NCI-H2107 treated with DMSO at 0.1 percent for 48 hours (cell line): ENCODE measurements at regions not wholly inside any gene's neighbourhood (a gene's known extent, or its start where the extent isn't known, plus 50 kb on each side); places are given as distances from the start of the nearest gene placed in this dataset.

Experiments
- DNase-seq: peaks from one replicate; lab custom pipeline; 2025; ENCODE audit not compliant: unreplicated experiment; lab: John Stamatoyannopoulos, UW

GRCh38 chr10:107450056-107450455 lies 285.6 kb upstream of the SORCS1 start:
- DNase-seq = no peak

DNA sequence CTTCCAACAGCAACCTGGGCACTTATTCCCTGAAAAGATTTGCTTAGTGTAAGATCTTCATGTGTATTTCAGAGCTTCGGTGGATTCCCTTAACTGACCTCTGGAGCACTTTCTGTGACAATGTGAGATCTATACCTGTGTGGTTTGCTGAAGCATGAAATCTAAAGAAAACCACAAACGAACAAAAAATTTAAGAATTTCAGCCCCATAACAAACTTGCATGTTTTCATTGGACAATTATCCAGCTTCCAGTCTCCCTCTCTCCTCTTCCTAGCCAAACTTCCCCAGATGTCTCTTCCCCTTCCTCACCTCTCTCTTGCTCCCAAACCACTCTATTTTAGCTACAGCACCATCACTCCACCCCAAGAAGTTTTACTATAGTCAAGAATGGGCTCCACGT lies 279.9 kb upstream of the SORCS1 start:
- DNase-seq = no peak

DNA sequence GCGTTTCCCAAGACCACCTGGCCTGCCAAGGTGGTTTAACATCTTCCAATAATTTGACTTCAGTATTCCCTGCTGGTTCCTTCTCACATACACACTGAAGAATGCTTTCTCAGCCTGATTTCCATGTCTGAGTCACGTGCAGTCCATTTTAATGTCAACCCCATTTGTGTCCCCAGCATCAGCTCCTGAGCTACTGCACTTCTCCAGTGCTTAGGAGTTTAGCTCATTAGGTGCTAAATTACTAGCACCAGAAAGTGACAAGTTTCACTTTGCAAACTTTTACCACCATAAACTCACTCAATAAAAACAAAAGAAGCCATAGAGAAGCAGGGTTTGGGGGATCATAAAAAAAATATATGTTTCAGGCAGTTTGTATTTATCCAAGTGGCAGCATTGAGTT lies 279.3 kb upstream of the SORCS1 start:
- no peak for DNase-seq

- DNase-seq = no peak
These were observed 278.8 kb upstream of the SORCS1 start for GRCh38 chr10:107443326-107443725.

DNA sequence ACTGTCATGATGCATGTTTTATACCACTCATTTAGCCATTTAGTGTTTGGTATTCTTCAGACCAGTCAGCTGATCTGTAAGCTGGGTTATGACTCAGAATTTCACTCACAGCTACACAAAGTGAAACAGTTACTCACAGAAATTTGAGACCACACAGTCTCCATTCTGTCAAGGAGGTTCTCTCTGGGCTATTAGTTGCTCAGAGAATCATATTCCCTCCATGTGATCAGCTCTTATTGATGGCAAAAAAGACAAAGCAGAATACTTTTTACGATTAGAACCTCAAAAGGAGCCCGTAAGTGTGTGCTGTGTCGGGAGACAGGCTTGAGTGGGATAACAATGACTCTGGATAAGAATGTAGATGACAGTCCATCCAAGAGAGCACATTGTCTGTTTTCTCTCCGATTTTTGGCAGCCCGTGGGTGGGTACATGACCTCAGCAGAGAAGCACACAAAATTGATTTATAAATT lies 277.6 kb upstream of the SORCS1 start:
- DNase-seq = no peak

DNA sequence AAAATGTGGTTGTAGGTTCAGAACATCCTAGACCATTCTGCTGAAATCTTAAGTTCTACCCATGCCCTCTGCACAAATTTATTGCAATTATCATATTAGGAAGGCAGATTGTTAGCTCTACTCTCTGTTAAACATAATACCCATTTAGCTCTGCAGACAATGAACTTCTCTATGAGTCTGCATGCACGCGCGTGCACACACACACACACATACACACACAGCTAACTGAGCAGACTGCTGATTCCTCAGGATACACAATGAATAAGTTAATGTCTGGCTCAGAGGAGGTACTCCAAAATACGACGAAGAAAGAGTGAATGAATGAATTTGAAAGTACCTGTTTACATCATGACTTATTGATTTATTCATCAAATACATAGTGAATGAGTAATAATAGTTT lies 276.2 kb upstream of the SORCS1 start:
- DNase-seq = no peak

GRCh38 chr10:107437921-107438320 lies 273.4 kb upstream of the SORCS1 start:
- no peak for DNase-seq

DNA sequence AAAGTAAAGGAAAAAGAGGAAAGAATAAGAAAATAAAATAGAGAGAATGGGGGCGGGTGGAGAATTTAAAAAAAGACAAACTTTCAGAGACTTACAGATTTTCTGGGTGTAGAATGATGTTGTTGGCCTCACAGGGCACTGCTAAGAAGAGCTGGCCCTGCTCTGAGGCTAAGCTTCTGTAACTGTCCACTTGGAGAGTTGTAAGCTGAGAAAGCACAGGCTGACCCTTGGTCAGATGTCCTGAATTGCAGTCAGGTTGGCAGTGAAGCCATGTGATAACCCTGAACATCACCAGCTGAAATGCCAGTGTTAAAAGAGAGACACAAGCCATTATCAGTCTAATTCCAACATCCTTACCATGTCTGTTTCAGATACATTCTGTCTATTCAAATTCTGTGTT lies 272.1 kb upstream of the SORCS1 start:
- DNase-seq = no peak

DNA sequence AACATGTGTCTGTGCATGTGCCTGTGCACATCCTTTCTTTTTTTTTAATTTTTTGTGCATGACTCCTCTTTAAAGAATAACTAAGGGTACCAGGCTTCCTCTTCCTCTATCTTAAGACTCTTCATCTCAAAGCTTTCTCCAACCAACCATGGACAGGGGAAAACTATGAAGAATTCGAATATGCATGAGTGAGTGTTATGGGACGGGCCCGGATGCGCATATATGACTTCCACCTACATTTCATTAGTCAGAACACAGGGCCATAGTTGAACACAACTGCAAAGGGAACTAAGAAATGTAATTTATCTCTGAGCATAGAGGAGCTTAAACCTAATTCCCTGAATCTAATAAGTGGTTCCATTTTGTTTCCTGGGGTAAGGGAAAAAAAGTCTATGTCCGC lies 270.3 kb upstream of the SORCS1 start:
- DNase-seq = no peak

GRCh38 chr10:107434201-107434600 lies 269.7 kb upstream of the SORCS1 start:
- no peak for DNase-seq

DNA sequence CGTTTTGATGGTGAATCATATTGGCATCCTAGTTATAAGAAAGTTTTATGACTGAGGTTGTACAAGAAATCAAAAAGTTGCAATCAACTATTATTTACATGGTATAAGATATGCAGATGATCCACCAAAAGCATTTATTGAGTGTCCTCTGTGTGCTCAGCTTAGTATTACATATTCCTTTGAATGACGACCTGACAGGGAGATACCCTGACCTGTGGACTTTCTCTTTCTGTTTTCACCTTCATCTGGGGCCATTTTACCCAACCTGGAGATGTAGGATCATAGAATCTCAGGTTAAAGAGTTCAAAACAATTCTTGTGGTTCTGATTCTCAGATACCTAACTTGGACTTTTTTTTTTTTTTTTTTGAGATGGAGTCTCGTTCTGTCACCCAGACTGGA lies 269.1 kb upstream of the SORCS1 start:
- DNase-seq = no peak

GRCh38 chr10:107430446-107430845 lies 265.9 kb upstream of the SORCS1 start:
- DNase-seq = no peak

- no peak for DNase-seq
These were observed 262.5 kb upstream of the SORCS1 start for GRCh38 chr10:107427016-107427415.

DNA sequence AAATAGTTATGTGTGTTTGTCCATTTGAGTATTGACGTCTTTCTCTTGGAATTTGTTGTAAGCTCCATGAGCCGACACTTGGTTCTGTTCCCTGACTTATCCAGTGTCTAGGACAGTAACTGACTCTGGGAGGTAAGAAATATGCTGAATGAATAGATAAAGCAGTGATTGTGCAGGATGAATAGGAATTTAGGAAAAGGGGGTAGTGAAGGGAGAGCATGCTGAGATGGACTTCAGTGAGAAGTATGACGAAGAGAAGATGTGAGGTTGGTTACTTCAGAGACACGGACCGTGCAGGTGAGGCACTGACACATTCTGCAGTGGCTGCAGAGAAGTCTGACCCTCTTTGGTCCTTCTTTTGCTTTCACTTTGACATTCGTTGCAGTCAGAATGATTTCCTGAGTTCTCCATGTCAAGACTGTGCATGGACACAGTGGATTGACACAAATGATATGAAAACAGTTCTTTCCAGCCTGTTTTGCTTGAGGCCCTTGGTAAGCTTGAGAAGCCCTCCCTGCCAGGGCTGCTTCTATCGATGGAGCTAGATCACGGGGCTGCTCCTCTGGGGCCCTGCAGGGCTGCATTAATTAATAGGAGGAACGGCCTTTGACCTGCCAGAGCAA lies 261.5 kb upstream of the SORCS1 start:
- no peak for DNase-seq

DNA sequence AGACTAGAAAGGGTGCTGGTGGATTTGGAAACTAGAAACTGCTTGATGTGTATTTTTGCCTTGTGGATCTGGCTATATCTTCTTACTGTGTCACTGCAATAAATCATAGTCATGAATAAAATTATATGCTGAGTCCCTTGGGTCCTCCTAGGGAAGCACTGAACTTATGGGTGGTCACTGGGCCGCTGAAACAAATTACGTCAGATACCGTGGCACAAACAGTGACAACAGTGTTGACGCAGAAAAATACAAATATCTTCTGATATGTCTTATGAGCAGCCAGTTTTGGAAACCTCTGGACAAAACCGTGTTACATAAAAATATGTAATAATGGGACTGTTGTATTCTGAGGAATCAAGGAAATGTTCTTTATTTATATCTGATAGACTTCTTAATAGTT lies 260.1 kb upstream of the SORCS1 start:
- no peak for DNase-seq

DNA sequence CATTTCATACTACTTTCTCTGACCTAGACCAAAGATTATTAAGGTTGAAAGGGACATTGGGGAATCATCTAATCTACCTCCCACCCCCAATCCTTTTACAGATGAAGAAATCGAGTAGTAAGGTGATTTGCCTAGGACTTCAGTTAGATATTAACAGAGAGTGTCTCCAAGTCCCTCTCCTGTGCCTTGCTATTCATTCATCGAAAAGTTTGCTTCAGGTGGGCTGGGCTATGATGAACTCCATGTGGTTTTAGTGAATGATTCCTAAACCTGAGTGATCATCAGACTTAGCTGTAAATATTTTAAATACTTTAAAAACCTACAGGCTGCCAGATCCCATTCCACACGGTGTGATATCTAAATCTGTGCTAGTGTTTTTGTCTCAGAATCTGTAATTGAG lies 259.4 kb upstream of the SORCS1 start:
- no peak for DNase-seq

DNA sequence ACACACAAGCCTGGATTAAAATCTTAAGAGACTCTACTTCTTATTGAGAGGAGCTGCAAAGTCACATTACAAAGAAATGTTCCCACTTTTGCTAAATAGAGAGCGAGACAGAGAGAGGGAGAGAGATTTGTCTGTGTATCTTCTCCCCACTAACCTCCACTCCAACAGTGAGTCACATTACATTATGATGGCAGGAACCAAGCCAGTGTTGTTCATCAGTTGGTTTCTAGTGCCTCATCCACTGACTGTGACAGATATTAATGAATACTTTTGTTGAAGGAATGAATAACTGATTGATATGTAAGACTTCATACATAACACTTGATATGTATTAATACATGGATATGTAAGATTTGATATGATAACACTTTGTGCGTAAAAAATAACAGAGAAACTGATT lies 258.2 kb upstream of the SORCS1 start:
- no peak for DNase-seq

- DNase-seq = no peak
These were observed 255.7 kb upstream of the SORCS1 start for GRCh38 chr10:107420196-107420595.

DNA sequence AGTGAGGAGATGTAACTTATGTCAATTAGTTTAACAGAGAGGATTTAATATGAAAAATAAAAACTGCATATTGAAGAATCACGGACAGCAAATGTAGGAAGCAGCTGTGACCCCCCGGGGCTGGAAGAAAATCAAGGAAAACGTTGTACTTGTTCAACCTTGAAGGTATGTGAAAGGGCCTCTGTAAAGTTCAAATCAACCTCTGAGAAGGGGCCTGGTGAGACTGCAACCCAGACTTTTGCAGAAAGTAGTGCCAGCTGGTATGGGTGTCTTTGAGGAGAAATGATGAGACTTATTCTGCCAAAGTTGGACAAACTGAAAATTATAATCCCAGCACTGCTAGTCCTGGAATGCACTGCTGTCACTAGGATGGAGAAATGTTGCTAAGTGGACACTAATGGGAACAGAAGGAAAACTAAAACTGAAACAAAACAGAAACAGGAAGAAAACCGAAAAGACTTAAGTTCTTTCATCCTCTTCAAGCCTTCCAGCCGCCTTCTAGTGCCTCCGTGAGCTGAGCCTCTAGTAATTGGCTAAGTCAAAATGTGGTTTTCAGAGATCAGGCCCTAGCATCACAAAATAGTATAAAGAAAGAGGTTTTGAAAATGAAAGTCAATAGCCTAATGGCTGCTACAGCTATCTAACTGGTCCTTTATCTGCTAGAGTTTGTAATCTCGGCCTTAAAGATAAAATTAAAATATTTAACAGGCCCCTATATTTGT lies 253.7 kb upstream of the SORCS1 start:
- no peak for DNase-seq

GRCh38 chr10:107417446-107417845 lies 252.9 kb upstream of the SORCS1 start:
- DNase-seq = no peak

GRCh38 chr10:107415446-107415845 lies 250.9 kb upstream of the SORCS1 start:
- DNase-seq = no peak

- no peak for DNase-seq
These were observed 249.5 kb upstream of the SORCS1 start for GRCh38 chr10:107413971-107414370.

- no peak for DNase-seq
These were observed 245.0 kb upstream of the SORCS1 start for GRCh38 chr10:107409522-107409921.
